LHCN-M2 (cell line): ENCODE measurements at regions not wholly inside any gene's neighbourhood (a gene's known extent, or its start where the extent isn't known, plus 50 kb on each side); places are given as distances from the start of the nearest gene placed in this dataset.

Experiments used
- DNase-seq: peaks from one replicate; pipeline ENCODE4 v3.0.0-alpha.2; 2012; ENCODE audit warnings: low read depth

DNA sequence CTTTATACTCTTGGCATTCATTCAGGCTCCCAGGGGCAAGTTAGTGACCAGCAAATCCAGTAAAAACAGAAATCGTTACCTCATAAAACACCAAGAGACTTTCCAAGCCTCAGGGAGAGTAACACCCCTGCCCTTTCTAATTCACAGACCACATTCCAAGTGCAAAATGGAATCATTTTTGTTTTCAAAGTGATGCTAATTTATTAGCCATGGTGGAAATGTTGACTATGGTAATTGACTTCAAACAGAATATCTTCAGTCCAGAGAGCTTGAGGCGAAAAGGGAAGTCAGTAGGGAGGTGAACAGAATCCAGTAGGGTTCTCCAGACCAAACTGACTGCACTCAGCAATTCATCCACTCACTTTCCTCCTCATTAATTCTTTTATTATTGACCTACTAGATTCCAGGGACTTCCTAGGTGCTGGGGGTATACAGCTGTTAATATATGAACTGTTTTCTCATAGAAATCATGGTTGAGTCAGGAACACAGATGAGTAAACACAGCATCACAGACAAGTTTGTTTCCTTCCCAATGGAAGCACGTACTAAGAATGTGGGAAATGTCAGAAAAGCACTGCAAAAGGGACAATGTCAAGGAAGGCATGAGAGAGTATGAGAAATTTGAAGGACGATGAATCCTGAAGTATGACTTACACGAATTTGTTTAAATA, 388.5 kb upstream of the C1orf87 start:
- DNase-seq = peak; percentile 55

DNA sequence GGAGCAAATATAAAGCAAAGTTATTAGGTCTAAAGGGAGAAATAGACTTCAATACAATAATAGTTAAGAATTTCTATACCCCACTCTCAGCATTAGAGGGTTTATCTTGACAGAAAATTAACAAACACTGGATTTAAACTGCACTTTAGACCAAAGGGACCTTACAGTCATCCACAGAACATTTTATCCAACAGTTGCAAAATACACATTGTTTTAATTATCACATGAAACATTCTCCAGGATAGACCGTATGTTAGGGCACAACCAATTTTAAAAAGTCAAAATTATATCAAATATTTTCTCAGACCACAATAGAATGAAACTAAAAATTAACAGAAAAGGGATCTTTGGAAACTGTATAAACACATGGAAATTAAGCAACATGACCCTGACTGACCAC, 384.5 kb upstream of the C1orf87 start:
- DNase-seq = no peak

DNA sequence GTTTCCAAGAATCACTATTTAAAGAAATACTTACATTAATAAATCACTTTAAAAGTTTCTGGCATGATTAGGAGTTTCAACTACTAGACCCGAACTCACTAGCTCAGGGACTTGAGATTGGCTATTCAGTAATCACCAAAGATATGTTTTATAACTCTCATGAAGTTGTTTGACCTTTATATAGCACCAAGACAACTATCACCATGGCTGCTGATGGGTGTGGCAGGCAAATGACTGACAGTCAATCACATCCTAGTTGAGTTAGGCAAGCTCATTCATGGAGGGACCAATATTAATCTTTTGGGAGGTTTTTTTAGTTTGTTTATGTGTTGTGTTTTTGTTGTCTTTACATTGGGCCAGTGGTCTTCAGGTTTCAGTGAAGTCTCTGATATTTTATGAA, 376.3 kb upstream of the C1orf87 start:
- no peak for DNase-seq

DNA sequence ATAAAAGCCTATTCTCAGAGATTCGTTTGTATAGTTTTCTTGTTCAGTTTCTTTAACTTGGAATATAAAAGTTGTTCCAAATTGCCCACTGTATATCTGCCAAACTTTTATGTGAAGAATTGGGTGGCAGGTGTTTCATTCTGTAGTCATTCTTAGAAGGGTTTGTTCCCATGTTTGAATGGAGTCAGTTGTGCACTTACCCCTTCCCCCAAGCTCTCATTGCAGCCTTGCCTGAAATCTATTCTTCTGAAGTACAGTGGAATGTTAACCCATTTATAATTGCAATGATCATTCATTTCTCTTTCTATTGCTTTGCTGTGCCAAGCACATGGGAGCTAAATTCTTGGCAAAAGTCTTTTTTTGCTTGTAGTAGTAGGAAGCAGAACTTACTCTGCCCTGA, 375.3 kb upstream of the C1orf87 start:
- DNase-seq = peak; percentile 37

DNA sequence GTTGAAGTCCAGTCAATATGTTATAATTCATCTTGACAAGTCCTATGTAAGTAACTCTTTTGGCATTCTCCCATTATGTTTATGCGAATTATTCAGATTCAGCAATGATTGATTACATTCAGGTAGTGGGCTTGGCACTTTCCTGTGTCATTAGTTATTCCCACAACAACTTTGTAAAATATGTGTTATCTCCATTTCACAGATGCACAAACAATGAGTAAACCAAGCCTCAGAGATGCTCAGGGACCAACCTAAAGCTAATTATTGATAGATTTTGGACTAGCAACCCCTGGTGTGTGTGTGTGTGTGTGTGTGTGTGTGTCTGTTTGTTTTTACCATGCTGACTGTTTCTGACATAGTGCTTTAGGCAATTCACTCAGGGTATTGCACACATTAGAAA, 371.1 kb upstream of the C1orf87 start:
- DNase-seq = no peak

GRCh38 chr1:60436186-60436585, 362.6 kb upstream of the C1orf87 start:
- no peak for DNase-seq

- no peak for DNase-seq
Observed at GRCh38 chr1:60431593-60431992, 358.0 kb upstream of the C1orf87 start.

DNA sequence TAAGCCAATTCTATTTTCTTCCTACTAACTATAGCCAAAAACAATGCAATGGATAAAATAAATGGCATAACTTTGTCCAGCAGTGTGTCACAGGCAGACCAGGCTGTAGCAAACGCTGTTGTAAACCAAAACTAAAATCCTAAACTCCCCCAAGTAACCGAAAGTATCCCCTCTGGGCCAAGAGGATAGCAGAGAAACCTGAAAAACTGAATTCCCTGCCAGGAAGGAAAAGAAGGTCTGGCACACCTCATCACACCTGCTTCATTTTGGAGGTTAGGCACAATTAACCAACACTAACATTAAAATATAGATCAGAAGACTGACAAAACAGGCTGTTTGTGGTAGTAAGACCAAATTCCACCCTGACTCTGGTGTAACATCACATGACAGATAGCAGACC, 356.8 kb upstream of the C1orf87 start:
- DNase-seq = no peak

DNA sequence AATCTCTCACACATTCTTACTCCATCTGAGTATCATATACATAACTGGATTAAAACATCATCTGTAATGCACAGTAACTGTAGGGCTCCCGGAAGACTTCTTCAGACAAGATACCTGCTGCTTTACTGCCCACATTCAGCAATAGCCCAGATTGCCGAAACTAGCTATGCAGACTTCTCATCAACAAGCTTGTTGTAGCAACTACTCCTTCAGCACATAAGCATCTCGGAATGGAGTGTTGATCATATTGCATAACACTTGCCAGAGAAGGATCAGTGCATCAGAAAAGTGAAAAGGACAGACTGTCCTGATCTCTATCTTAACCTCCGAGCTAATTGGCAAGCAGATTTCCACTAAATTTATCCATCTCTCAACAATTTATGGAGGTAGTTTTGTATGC, 354.6 kb upstream of the C1orf87 start:
- no peak for DNase-seq

DNA sequence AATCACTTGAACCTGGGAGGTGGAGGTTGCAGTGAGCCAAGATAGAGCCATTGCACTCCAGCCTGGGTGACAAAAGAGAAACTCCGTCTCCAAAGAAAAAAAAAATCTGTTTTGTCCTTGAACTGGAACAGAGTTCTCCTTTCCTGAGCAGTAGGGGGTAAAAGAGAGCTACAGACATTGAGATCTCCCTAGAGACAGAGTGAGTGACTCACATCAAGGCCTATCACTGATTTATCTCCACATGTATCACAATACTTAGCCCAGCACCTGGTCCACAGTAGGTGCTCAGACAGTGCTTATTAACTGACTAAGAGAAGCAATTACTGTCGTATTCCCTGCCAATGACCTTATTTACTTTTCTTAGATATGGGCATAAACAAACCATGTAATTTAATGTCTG, 354.1 kb upstream of the C1orf87 start:
- peak; percentile 26 for DNase-seq

- DNase-seq = peak; percentile 52
Observed at GRCh38 chr1:60427194-60427593, 353.6 kb upstream of the C1orf87 start.

- DNase-seq = peak; percentile 17
Observed at GRCh38 chr1:60425528-60425927, 352.0 kb upstream of the C1orf87 start.

- peak; percentile 9 for DNase-seq
Observed at GRCh38 chr1:60423146-60423780, 349.7 kb upstream of the C1orf87 start.

DNA sequence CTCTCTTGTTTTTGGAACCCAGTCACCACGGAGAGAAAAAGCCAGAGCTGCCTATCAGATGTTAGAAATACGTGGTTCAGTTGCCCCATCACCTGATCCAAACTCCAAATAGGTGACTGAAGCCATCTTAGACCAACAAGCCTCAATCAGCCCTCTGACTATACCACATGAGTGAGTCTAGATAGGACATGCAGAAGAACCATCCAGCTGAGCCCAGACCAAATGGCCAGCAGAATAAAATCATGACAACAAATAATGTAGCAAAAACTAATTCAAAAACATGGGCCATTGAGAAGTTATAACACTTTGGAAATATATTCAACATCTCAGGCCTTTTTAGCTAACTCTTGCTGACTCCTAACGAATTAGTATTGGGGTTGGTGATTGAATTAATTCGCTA, 348.4 kb upstream of the C1orf87 start:
- no peak for DNase-seq

- DNase-seq = no peak
Observed at GRCh38 chr1:60419023-60419422, 345.5 kb upstream of the C1orf87 start.

DNA sequence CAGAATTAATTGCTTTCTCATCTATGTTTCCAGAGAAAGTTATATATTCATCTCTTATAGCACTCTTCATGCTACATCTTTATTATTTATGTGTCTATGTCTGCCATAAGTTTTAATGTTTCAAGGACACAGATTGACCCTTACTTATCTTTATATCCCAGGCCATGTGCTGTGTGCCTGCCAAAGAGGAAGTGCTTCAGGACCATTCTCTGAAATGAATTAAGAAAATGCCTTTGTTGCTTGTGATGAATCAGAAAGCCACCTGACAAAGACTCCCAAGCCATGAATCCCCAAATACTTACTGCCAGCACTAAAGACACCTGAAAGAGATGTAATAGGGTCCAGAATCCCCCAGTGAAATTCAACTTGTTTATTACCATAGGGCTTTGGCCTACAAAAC, 342.1 kb upstream of the C1orf87 start:
- DNase-seq = no peak

- DNase-seq = no peak
Observed at GRCh38 chr1:60413091-60413490, 339.5 kb upstream of the C1orf87 start.

GRCh38 chr1:60411591-60411990, 338.0 kb upstream of the C1orf87 start:
- no peak for DNase-seq

DNA sequence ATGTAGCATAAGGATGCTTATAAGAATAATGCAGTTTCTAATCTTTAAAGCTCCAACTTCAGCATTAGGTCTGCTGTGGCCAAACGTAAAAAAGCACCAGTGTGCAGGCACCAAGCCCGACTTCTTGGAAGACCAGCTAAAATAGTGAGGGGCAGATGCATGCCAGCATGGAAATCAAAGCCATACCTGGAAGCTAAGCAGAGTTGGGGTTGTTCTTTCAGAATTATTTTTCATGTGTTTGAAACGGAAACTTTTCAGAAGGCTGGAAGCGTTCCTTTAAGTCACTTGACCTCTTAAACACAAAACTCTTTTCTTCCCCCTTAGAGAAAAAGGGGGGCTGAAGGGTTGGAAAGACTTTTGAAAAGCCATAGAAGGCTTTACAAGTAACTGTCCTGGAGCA, 329.2 kb upstream of the C1orf87 start:
- no peak for DNase-seq

GRCh38 chr1:60402216-60402615, 328.6 kb upstream of the C1orf87 start:
- DNase-seq = no peak

GRCh38 chr1:60394436-60394835, 320.9 kb upstream of the C1orf87 start:
- peak; percentile 2 for DNase-seq

DNA sequence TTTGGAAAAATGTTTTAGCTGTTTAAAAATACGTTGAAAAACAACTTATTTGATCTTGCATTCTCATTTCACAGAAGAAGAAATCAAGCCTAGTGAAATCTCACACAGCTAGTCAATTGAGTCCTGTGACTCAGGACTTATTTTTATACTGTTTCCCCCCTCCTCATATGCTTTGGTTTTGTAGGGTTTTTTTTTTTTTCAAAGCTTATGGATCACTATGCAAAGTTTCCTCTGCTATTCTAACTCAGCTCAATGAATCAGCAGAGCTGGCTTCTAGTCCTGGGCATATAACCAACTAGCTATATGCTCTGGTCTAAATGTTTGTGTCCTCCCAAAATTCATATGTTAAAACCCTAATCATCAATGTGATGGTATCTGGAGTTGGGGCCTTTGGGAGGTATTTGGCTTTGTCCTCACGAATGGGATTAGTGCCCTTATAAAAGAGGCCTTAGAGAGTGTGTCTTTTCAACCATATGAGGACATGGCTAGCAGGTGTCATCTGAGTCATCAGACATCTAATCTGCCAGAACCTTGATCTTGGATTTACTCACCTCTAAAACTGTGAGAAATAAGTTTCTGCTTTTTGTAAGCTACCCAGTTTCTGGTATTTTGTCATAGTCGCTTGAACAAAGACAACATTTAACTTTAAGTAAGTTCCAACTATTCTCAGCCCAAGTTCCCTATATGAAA, 317.2 kb upstream of the C1orf87 start:
- DNase-seq = peak; percentile 28
